H1 (cell line): ENCODE measurements at regions not wholly inside any gene's neighbourhood (a gene's known extent, or its start where the extent isn't known, plus 50 kb on each side); places are given as distances from the start of the nearest gene placed in this dataset.

Experiments
- CTCF ChIA-PET: fragments of 300-600 bp; sonication (Branson Sonifier 250); formaldehyde crosslinking; loops from one replicate; lab custom pipeline; 2021; ENCODE audit not compliant: partially characterized antibody; lab: Charles Lee
- POLR2A ChIA-PET: fragments of 300-600 bp; sonication (Branson Sonifier 250); formaldehyde crosslinking; loops from one replicate; lab custom pipeline; 2021; ENCODE audit warnings: inconsistent platforms; ENCODE audit not compliant: partially characterized antibody; lab: Charles Lee
- DNase-seq, 2 experiments: peaks; one replicate each; pipeline versions ENCODE4 v3.0.0 to v3.0.0-alpha.2; 2010 to 2022; ENCODE audit warnings: low spot score in 2 of 2, low read depth in 1 of 2, mixed read lengths in 1 of 2
- FAIRE-seq: peaks from 2 replicates; lab custom pipeline; 2011; peaks lifted over from hg19 to GRCh38; lab: Jason Lieb, UNC
- H2AFZ ChIP-seq: 2 replicates; pipeline ENCODE4 v1.8.1; 2012; ENCODE audit warnings: low read length, inconsistent platforms
- H2AK5ac ChIP-seq: 2 replicates; pipeline ENCODE4 v1.6.1; 2013; ENCODE audit warnings: low read depth, low read length
- H2BK120ac ChIP-seq: replicated peaks from 2 replicates; pipeline ENCODE3; 2013; ENCODE audit warnings: low read depth, low read length, inconsistent platforms
- H2BK12ac ChIP-seq: 2 replicates; pipeline ENCODE4 v1.6.1; 2013; ENCODE audit warnings: low read depth, low read length
- H2BK15ac ChIP-seq: 2 replicates; pipeline ENCODE4 v1.6.1; 2013; ENCODE audit warnings: low read length
- H2BK20ac ChIP-seq: 2 replicates; pipeline ENCODE4 v1.6.1; 2013; ENCODE audit warnings: low read length
- H2BK5ac ChIP-seq: 2 replicates; pipeline ENCODE4 v1.6.1; 2013; ENCODE audit warnings: low read depth, low read length
- H3K14ac ChIP-seq: 2 replicates; pipeline ENCODE4 v1.6.1; 2013; ENCODE audit warnings: inconsistent platforms; ENCODE audit not compliant: insufficient read length
- H3K18ac ChIP-seq: 2 replicates; pipeline ENCODE4 v1.6.1; 2013; ENCODE audit warnings: low read length; ENCODE audit errors: extremely low read depth
- H3K23ac ChIP-seq: 2 replicates; pipeline ENCODE4 v1.6.1; 2013; ENCODE audit warnings: inconsistent platforms; ENCODE audit not compliant: insufficient read length
- H3K23me2 ChIP-seq: 2 replicates; pipeline ENCODE4 v1.6.1; 2013; ENCODE audit warnings: low read depth, low read length
- H3K27ac ChIP-seq: 2 replicates; pipeline ENCODE4 v1.6.1; 2011; ENCODE audit warnings: low read depth, low read length, inconsistent platforms
- H3K27me3 ChIP-seq, 4 experiments: replicated peaks in 1 of 4; 1 replicate in 1 of 4; 2 replicates in 3 of 4; pipeline versions ENCODE4 v1.6.1 to v1.8.1; 2011 to 2013; ENCODE audit warnings: low read length in 3 of 4, mild to moderate bottlenecking in 3 of 4, inconsistent platforms in 2 of 4, mixed read lengths in 2 of 4, moderate library complexity in 1 of 4; ENCODE audit not compliant: control insufficient read depth in 3 of 4, insufficient read depth in 3 of 4; ENCODE audit errors: extremely low read depth in 1 of 4
- H3K36me3 ChIP-seq, 4 experiments: 2 replicates each; pipeline versions ENCODE4 v1.6.1 to v1.8.1; 2011 to 2013; ENCODE audit warnings: mild to moderate bottlenecking in 4 of 4, low read length in 3 of 4, moderate library complexity in 2 of 4, control low read depth in 1 of 4, inconsistent platforms in 1 of 4; ENCODE audit not compliant: insufficient read depth in 4 of 4, control insufficient read depth in 2 of 4
- H3K4ac ChIP-seq: replicated peaks from 2 replicates; pipeline ENCODE3; 2013; ENCODE audit warnings: low read length, low read depth, mixed read lengths, inconsistent platforms; ENCODE audit not compliant: insufficient read length
- H3K4me1 ChIP-seq, 4 experiments: replicated peaks in 1 of 4; 1 replicate in 1 of 4; 2 replicates in 3 of 4; pipeline versions ENCODE4 v1.6.1 to v1.8.1; 2011 to 2013; ENCODE audit warnings: low read length in 3 of 4, inconsistent platforms in 2 of 4, mixed read lengths in 1 of 4; ENCODE audit not compliant: insufficient read depth in 4 of 4, control insufficient read depth in 3 of 4
- H3K4me2 ChIP-seq, 2 experiments: 2 replicates each; pipeline versions ENCODE4 v1.6.1 to v1.8.1; 2011 to 2013; ENCODE audit warnings: low read depth in 2 of 2, low read length in 2 of 2, control low read depth in 1 of 2, inconsistent platforms in 1 of 2, mild to moderate bottlenecking in 1 of 2; ENCODE audit not compliant: insufficient read depth in 1 of 2
- H3K4me3 ChIP-seq, 4 experiments: fragments of 200-600, 300-600 bp in 1 of 4; sonication (generic), shearing (Covaris generic), sonication (Bioruptor Twin) in 1 of 4; 2 replicates each; pipeline versions ENCODE4 v1.5.1 to v1.8.1; 2011 to 2016; ENCODE audit warnings: low read length in 4 of 4, low read depth in 3 of 4, control low read depth in 2 of 4, inconsistent platforms in 2 of 4, mild to moderate bottlenecking in 2 of 4, mixed read lengths in 1 of 4, moderate library complexity in 1 of 4; ENCODE audit not compliant: insufficient read depth in 2 of 4; ENCODE audit errors: extremely low read depth in 1 of 4
- H3K56ac ChIP-seq: replicated peaks from 2 replicates; pipeline ENCODE3; 2013; ENCODE audit warnings: low read depth, mild to moderate bottlenecking, mixed read lengths, low read length, inconsistent platforms; ENCODE audit not compliant: insufficient read length
- H3K79me1 ChIP-seq: 2 replicates; pipeline ENCODE4 v1.6.1; 2013; ENCODE audit warnings: low read depth, low read length, control low read depth
- H3K79me2 ChIP-seq, 2 experiments: 2 replicates each; pipeline versions ENCODE4 v1.6.1 to v1.8.1; 2012 to 2013; ENCODE audit warnings: low read length in 2 of 2, mild to moderate bottlenecking in 2 of 2, inconsistent platforms in 1 of 2; ENCODE audit not compliant: insufficient read depth in 2 of 2, control insufficient read depth in 1 of 2
- H3K9ac ChIP-seq, 4 experiments: replicated peaks in 1 of 4; 1 replicate in 1 of 4; 2 replicates in 3 of 4; pipeline versions ENCODE4 v1.6.1 to v1.8.1; 2011 to 2013; ENCODE audit warnings: low read depth in 3 of 4, low read length in 3 of 4, control low read depth in 2 of 4, mild to moderate bottlenecking in 2 of 4, moderate library complexity in 2 of 4, inconsistent platforms in 1 of 4; ENCODE audit errors: extremely low read depth in 1 of 4
- H3K9me3 ChIP-seq, 2 experiments: 2 replicates each; pipeline versions ENCODE4 v1.6.1 to v1.8.1; 2012 to 2013; ENCODE audit warnings: mild to moderate bottlenecking in 2 of 2, moderate library complexity in 2 of 2, control low read depth in 1 of 2, inconsistent platforms in 1 of 2, low read depth in 1 of 2, low read length in 1 of 2, mixed read lengths in 1 of 2; ENCODE audit not compliant: insufficient read depth in 2 of 2
- H4K20me1 ChIP-seq, 2 experiments: replicated peaks in 1 of 2; 2 replicates each; pipeline versions ENCODE3 to v1.8.1; 2011 to 2013; ENCODE audit warnings: inconsistent platforms in 2 of 2, low read length in 2 of 2, mild to moderate bottlenecking in 1 of 2; ENCODE audit not compliant: insufficient read depth in 2 of 2, control insufficient read depth in 1 of 2
- H4K5ac ChIP-seq: 2 replicates; pipeline ENCODE4 v1.6.1; 2013; ENCODE audit warnings: low read length, low read depth, mixed read lengths, inconsistent platforms; ENCODE audit not compliant: insufficient read length
- H4K8ac ChIP-seq: 2 replicates; pipeline ENCODE4 v1.8.0; 2013; ENCODE audit warnings: mild to moderate bottlenecking, moderate library complexity, low read length, inconsistent platforms; ENCODE audit not compliant: insufficient read depth; ENCODE audit errors: extremely low read depth
- H4K91ac ChIP-seq: replicated peaks from 2 replicates; pipeline ENCODE3; 2013; ENCODE audit warnings: low read length, mixed read lengths, inconsistent platforms; ENCODE audit not compliant: insufficient read length
- ASH2L ChIP-seq: fragments of 200-600, 300-600 bp; sonication (generic); IDR thresholded peaks from one replicate; pipeline ENCODE4 v1.7.1; 2017; ENCODE audit warnings: low read length
- E2F6 ChIP-seq: IDR thresholded peaks from 2 replicates; pipeline ENCODE4 v1.6.1; 2012; ENCODE audit warnings: inconsistent platforms
- RBBP5 ChIP-seq: IDR thresholded peaks from 2 replicates; pipeline ENCODE4 v1.7.1; 2012; ENCODE audit warnings: low read depth, mild to moderate bottlenecking, inconsistent platforms, low read length, moderate library complexity, borderline replicate concordance
- TBP ChIP-seq: IDR thresholded peaks from 2 replicates; pipeline ENCODE4 v1.6.1; 2011; ENCODE audit warnings: low read depth, low read length, improper control_type of control experiment
- TEAD4 ChIP-seq: IDR thresholded peaks from 2 replicates; pipeline ENCODE4 v1.6.1; 2012; ENCODE audit warnings: low read depth, low read length, inconsistent platforms, mixed read lengths
- WGBS, 2 experiments: shearing (Covaris generic) in 1 of 2; methylation state at CpG; one replicate each; pipeline versions ENCODE4 v1.1.6 to v1.1.7; 2013 to 2015; ENCODE audit warnings: low lambda C conversion rate in 2 of 2, mixed read lengths in 2 of 2, inconsistent platforms in 1 of 2, low coverage in 1 of 2, missing lambda C conversion rate in 1 of 2; ENCODE audit not compliant: insufficient replicate concordance in 2 of 2, insufficient coverage in 1 of 2, insufficient read length in 1 of 2; ENCODE audit errors: extremely low coverage in 1 of 2, missing lambda C conversion rate in 1 of 2; 5-methylcytosine and 5-hydroxymethylcytosine counted together

- Histone ChIP-seq H2BK15ac (no peak overlapping the region), H2BK5ac (peak overlapping the region; percentile 67; the same call in 1 of the 2 replicates), H3K23me2 (no peaks in the 10 kb centered on the region), H3K4me1 (peaks cover 2 to 13% (median 5%) of the 10 kb centered on the region in 4 experiments; a peak in 3 of 7 replicates), H4K5ac (no peak overlapping the region), H3K79me2 (no peaks in the 10 kb centered on the region), H2BK120ac (no peak overlapping the region), H3K9me3 (0 out of 4 replicates have a peak, but pooled peaks cover 0 to 2% of the 10 kb centered on the region in 2 experiments), H3K9ac (no peak overlapping the region), H2AK5ac (0 out of 2 replicates have a peak overlapping the region, but pooled peaks have one; percentile 57), H2AFZ (no peak overlapping the region), H3K23ac (no peak overlapping the region), H3K56ac (no peak overlapping the region), H3K4me2 (no peak overlapping the region), H3K79me1 (no peaks in the 10 kb centered on the region), H4K91ac (no peak overlapping the region), H3K14ac (no peak overlapping the region), H4K20me1 (no peaks in the 10 kb centered on the region), H3K4me3 (no peak overlapping the region), H4K8ac (no peak overlapping the region), H2BK12ac (peak overlapping the region; percentile 78), H3K36me3 (no peaks in the 10 kb centered on the region), H3K4ac (peak overlapping the region; percentile 9), H3K18ac (no peak overlapping the region; the same call in 1 of the 2 replicates), H3K27ac (no peak overlapping the region), H2BK20ac (0 out of 2 replicates have a peak overlapping the region, but pooled peaks have one; percentile 24), H3K27me3 (no peaks in the 10 kb centered on the region)
- 89% methylated on average over 4 of the region's 4 CpGs; no CpG with 5 or more reads in 1 of the 2 experiments for WGBS, 2 experiments
- POLR2A ChIA-PET: interaction anchor here (0.6 to 1.0 kb wide), 2 partner anchors 13 to 297 kb away, joined by 4 to 5 read pairs; no protein-coding TSS in a partner anchor
- DNase-seq: no peak
- no peak for FAIRE-seq
- TF ChIP-seq RBBP5: no peak
- TF ChIP-seq ASH2L: no peak
- TF ChIP-seq TEAD4: no peak
- no peak for TF ChIP-seq TBP
- no peak for TF ChIP-seq E2F6
- CTCF ChIA-PET: interaction anchor here (0.6 to 1.8 kb wide), 4 partner anchors 15 to 346 kb away, joined by 3 to 7 read pairs (median 4); no protein-coding TSS in a partner anchor
Measured at GRCh38 chr4:128517096-128517738, 229.6 kb upstream of the PGRMC2 start.
